Thymus (tissue), 11 donors: ENCODE measurements at regions not wholly inside any gene's neighbourhood (a gene's known extent, or its start where the extent isn't known, plus 50 kb on each side); places are given as distances from the start of the nearest gene placed in this dataset.
A peak's percentile ranks its signal among the peaks of the same experiment; 100 is the strongest.

Experiments used
- DNase-seq, 9 donors: peaks; one replicate each; pipeline ENCODE4 v3.0.0-alpha.2; 2013; ENCODE audit warnings: low spot score in 9 of 9, low read depth in 6 of 9, missing footprints in 1 of 9
- H3K27ac ChIP-seq, 2 donors: one replicate each; pipeline ENCODE4 v1.5.1; 2013; ENCODE audit warnings: control low read depth in 1 of 2, low read depth in 1 of 2, low read length in 1 of 2, mild to moderate bottlenecking in 1 of 2, moderate library complexity in 1 of 2
- H3K27me3 ChIP-seq, 2 donors: one replicate each; pipeline ENCODE4 v1.5.1; 2013; ENCODE audit warnings: low read length in 1 of 2; ENCODE audit not compliant: control insufficient read depth in 2 of 2, insufficient read depth in 1 of 2
- H3K36me3 ChIP-seq, 2 donors: one replicate each; pipeline ENCODE4 v1.5.1; 2013; ENCODE audit warnings: low read length in 1 of 2, mild to moderate bottlenecking in 1 of 2, moderate library complexity in 1 of 2; ENCODE audit not compliant: control insufficient read depth in 2 of 2, insufficient read depth in 2 of 2
- H3K4me1 ChIP-seq, 2 donors: one replicate each; pipeline ENCODE4 v1.5.1; 2013; ENCODE audit warnings: low read length in 2 of 2; ENCODE audit not compliant: control insufficient read depth in 2 of 2, insufficient read depth in 2 of 2
- H3K4me3 ChIP-seq, 2 donors: one replicate each; pipeline ENCODE4 v1.5.1; 2013; ENCODE audit warnings: low read length in 2 of 2, control low read depth in 1 of 2, mild to moderate bottlenecking in 1 of 2
- H3K9me3 ChIP-seq, 2 donors: one replicate each; pipeline ENCODE4 v1.5.1; 2013; ENCODE audit warnings: low read length in 1 of 2, mild to moderate bottlenecking in 1 of 2; ENCODE audit not compliant: control insufficient read depth in 2 of 2, insufficient read depth in 1 of 2
- WGBS: extraction: QIAGEN DNeasy Blood & Tissue Kit; methylation state at CpG from one replicate; pipeline ENCODE4 v1.1.7; 2013; 5-methylcytosine and 5-hydroxymethylcytosine counted together
- donor health status: healthy.

GRCh38 chr2:2656115-2657011 lies 325.3 kb upstream of the MYT1L start:
- H3K4me3 ChIP-seq: no peak overlapping the region
- H3K27me3 ChIP-seq: no peaks in the 10 kb centered on the region
- H3K9me3 ChIP-seq: peaks cover 0 to 12% of the 10 kb centered on the region in 2 donors
- H3K36me3 ChIP-seq: no peaks in the 10 kb centered on the region
- H3K27ac ChIP-seq: no peak overlapping the region
- peaks cover 2 to 31% of the 10 kb centered on the region in 2 donors for H3K4me1 ChIP-seq
- no peak for DNase-seq
- 64% methylated on average over 21 of the region's 21 CpGs for WGBS

- H3K4me1 ChIP-seq: peaks cover 2 to 35% of the 10 kb centered on the region in 2 donors
- H3K9me3 ChIP-seq: peaks cover 0 to 10% of the 10 kb centered on the region in 2 donors
- 59% methylated on average over 8 of the region's 8 CpGs for WGBS
- no peaks in the 10 kb centered on the region for H3K27me3 ChIP-seq
- H3K27ac ChIP-seq: no peak overlapping the region
- no peak overlapping the region for H3K4me3 ChIP-seq
- peak in 1 of 9 donors; percentile 45 for DNase-seq
- H3K36me3 ChIP-seq: no peaks in the 10 kb centered on the region
Measured at GRCh38 chr2:2655453-2656114, 324.5 kb upstream of the MYT1L start.

- H3K27ac ChIP-seq: no peak overlapping the region
- peaks cover 2 to 35% of the 10 kb centered on the region in 2 donors for H3K4me1 ChIP-seq
- no peaks in the 10 kb centered on the region for H3K9me3 ChIP-seq
- no peak overlapping the region for H3K4me3 ChIP-seq
- no peaks in the 10 kb centered on the region for H3K36me3 ChIP-seq
- H3K27me3 ChIP-seq: no peaks in the 10 kb centered on the region
- WGBS: 92% methylated on average over 5 of the region's 5 CpGs
- DNase-seq: no peak
Measured at GRCh38 chr2:2653231-2653630, 322.2 kb upstream of the MYT1L start.

GRCh38 chr2:2650608-2651375 lies 319.7 kb upstream of the MYT1L start:
- no peak for DNase-seq
- Histone ChIP-seq H3K9me3 (peaks cover 0 to 4% of the 10 kb centered on the region in 2 donors), H3K4me3 (no peak overlapping the region), H3K27me3 (no peaks in the 10 kb centered on the region), H3K36me3 (no peaks in the 10 kb centered on the region), H3K27ac (no peak overlapping the region), H3K4me1 (peaks cover 15 to 40% of the 10 kb centered on the region in 2 donors)
- 97% methylated on average over 20 of the region's 20 CpGs for whole genome bisulfite sequencing

GRCh38 chr2:2649109-2650072 lies 318.3 kb upstream of the MYT1L start:
- Histone ChIP-seq H3K27ac (no peak overlapping the region), H3K4me1 (peaks cover 25 to 49% of the 10 kb centered on the region in 2 donors), H3K27me3 (no peaks in the 10 kb centered on the region), H3K4me3 (no peak overlapping the region), H3K36me3 (no peaks in the 10 kb centered on the region), H3K9me3 (peaks cover 0 to 4% of the 10 kb centered on the region in 2 donors)
- 94% methylated on average over 36 of the region's 36 CpGs for WGBS
- no peak for DNase-seq

- DNase-seq: no peak
- 91% methylated on average over 8 of the region's 8 CpGs for WGBS
- H3K27me3 ChIP-seq: no peaks in the 10 kb centered on the region
- peaks cover 27 to 58% of the 10 kb centered on the region in 2 donors for H3K4me1 ChIP-seq
- H3K36me3 ChIP-seq: no peaks in the 10 kb centered on the region
- no peak overlapping the region for H3K4me3 ChIP-seq
- peaks cover 0 to 4% of the 10 kb centered on the region in 2 donors for H3K9me3 ChIP-seq
- H3K27ac ChIP-seq: no peak overlapping the region
Measured at GRCh38 chr2:2648094-2648493, 317.0 kb upstream of the MYT1L start.

GRCh38 chr2:2647141-2647541 lies 316.1 kb upstream of the MYT1L start:
- peaks cover 27 to 55% of the 10 kb centered on the region in 2 donors for H3K4me1 ChIP-seq
- H3K36me3 ChIP-seq: no peaks in the 10 kb centered on the region
- H3K4me3 ChIP-seq: no peak overlapping the region
- peak in 1 of 9 donors; percentile 21 for DNase-seq
- peaks cover 0 to 4% of the 10 kb centered on the region in 2 donors for H3K9me3 ChIP-seq
- WGBS: 75% methylated on average over 9 of the region's 9 CpGs
- H3K27me3 ChIP-seq: no peaks in the 10 kb centered on the region
- H3K27ac ChIP-seq: peak overlapping the region; percentile 85 to 86

- no peaks in the 10 kb centered on the region for H3K27me3 ChIP-seq
- H3K4me1 ChIP-seq: peaks cover 27 to 59% of the 10 kb centered on the region in 2 donors
- no peaks in the 10 kb centered on the region for H3K36me3 ChIP-seq
- H3K4me3 ChIP-seq: no peak overlapping the region
- DNase-seq: peak; percentile 59 to 95 (median 87)
- H3K9me3 ChIP-seq: peaks cover 0 to 4% of the 10 kb centered on the region in 2 donors
- peak overlapping the region; percentile 86 to 91 for H3K27ac ChIP-seq
- 33% methylated on average over 8 of the region's 8 CpGs for WGBS
Measured at GRCh38 chr2:2646433-2647051, 315.5 kb upstream of the MYT1L start.
